ENCODE measurements at regions not wholly inside any gene's neighbourhood (a gene's known extent, or its start where the extent isn't known, plus 50 kb on each side); places are given as distances from the start of the nearest gene placed in this dataset.

DNA sequence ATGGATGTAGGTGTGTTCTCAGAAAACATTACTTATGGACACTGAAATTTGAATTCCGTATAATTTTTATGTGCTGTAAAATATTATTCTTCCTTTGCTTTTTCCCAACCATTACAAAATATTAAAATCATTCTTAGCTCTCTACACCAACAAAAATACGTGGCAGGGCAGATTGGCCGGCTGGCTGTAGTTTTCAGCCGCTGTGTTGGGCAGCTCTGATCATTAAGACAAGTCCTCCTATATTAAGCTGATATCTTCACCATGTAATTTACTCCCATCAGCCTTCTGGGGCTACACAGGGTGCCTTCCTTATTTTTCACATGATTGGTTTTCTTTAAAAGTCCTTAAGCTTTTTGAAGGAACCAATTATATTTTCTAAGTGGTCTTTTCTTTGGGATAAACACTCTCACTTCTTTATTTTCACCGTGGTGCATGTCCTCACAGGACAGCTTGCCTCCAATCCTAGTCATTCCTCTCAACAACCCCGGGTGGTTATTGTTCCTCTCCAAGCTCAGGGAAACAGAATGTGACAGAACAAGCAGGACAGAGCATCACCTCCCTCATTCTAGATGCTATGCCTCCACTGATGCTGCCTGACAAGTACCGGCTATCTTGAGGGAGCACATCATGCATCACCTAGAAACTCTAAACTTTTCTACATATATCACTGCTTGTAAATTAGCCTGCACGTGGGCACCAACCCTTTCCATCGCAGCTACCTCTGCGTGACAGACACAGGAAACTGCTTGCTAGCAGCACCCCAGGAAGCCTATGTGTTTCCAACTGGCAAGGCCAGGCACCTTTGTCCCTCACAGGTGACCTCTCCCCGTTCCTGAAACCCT, 362.3 kb downstream of the MYCN start:
- H4K20me1 ChIP-seq (ENCODE audit: insufficient read depth): no peaks in the 10 kb centered on the region
- H3K27ac ChIP-seq (ENCODE audit: low read length): no peak overlapping the region
- no peaks in the 10 kb centered on the region for H3K27me3 ChIP-seq (ENCODE audit: insufficient read depth, low read depth, low read length)
- no peaks in the 10 kb centered on the region for H3F3A ChIP-seq (ENCODE audit: insufficient read depth, low read length, poor library complexity, severe bottlenecking)
- TF ChIP-seq MXI1 (conservative IDR thresholded peaks at IDR 0.05; ENCODE audit: poor library complexity, severe bottlenecking) (no peak), RAD21 (conservative IDR thresholded peaks at IDR 0.05) (no peak), EP300 (conservative IDR thresholded peaks at IDR 0.05; ENCODE audit: poor library complexity, severe bottlenecking) (no peak), SMC3 (conservative IDR thresholded peaks at IDR 0.05; ENCODE audit: poor library complexity) (no peak)
- no peak overlapping the region for H3K4me2 ChIP-seq (ENCODE audit: low read length)
- H3K9me2 ChIP-seq (ENCODE audit: insufficient read depth, low read length): no peaks in the 10 kb centered on the region
- no peaks in the 10 kb centered on the region for H3K79me2 ChIP-seq (replicated peaks; ENCODE audit: insufficient read depth, low read length)
- H2AFZ ChIP-seq (ENCODE audit: low read depth, low read length): no peak overlapping the region
- H3K36me3 ChIP-seq (ENCODE audit: insufficient read depth, low read length): no peaks in the 10 kb centered on the region
- no peak overlapping the region for H3K4me3 ChIP-seq (ENCODE audit: low read length)
- no peak overlapping the region for H3K9ac ChIP-seq (ENCODE audit: low read length)
- H3K9me3 ChIP-seq (ENCODE audit: low read length): peaks cover 7% of the 10 kb centered on the region

DNA sequence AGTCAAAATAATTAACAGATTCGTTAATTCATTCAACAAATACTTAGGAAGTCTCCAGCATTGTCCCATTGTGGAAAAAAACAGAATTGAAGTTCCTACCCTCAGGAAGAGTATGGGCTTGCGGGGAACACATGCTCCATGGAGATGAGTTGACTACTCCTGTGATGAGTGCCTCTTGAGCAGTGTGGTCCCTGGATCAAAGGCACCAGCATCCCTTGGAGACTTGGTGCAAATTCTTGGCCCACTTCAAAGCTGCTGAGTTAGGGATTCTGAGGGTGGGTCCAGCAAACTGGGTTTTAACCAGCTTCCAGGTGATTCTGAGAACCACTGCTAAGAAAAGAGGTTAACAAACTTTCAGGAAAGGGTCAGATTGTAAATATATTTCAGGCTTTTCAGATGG, 361.6 kb downstream of the MYCN start:
- Histone ChIP-seq H4K20me1 (ENCODE audit: insufficient read depth) (no peaks in the 10 kb centered on the region), H2AFZ (ENCODE audit: low read depth, low read length) (no peak overlapping the region), H3K36me3 (ENCODE audit: insufficient read depth, low read length) (no peaks in the 10 kb centered on the region), H3F3A (ENCODE audit: insufficient read depth, low read length, poor library complexity, severe bottlenecking) (no peaks in the 10 kb centered on the region), H3K4me2 (ENCODE audit: low read length) (no peak overlapping the region), H3K27ac (ENCODE audit: low read length) (no peak overlapping the region), H3K4me3 (ENCODE audit: low read length) (no peak overlapping the region), H3K27me3 (ENCODE audit: insufficient read depth, low read depth, low read length) (no peaks in the 10 kb centered on the region), H3K79me2 (replicated peaks; ENCODE audit: insufficient read depth, low read length) (no peaks in the 10 kb centered on the region), H3K9me2 (ENCODE audit: insufficient read depth, low read length) (no peaks in the 10 kb centered on the region), H3K9me3 (ENCODE audit: low read length) (peaks cover 7% of the 10 kb centered on the region), H3K9ac (ENCODE audit: low read length) (no peak overlapping the region)
- no peak for TF ChIP-seq MXI1 (conservative IDR thresholded peaks at IDR 0.05; ENCODE audit: poor library complexity, severe bottlenecking)
- TF ChIP-seq, protein P1, sequence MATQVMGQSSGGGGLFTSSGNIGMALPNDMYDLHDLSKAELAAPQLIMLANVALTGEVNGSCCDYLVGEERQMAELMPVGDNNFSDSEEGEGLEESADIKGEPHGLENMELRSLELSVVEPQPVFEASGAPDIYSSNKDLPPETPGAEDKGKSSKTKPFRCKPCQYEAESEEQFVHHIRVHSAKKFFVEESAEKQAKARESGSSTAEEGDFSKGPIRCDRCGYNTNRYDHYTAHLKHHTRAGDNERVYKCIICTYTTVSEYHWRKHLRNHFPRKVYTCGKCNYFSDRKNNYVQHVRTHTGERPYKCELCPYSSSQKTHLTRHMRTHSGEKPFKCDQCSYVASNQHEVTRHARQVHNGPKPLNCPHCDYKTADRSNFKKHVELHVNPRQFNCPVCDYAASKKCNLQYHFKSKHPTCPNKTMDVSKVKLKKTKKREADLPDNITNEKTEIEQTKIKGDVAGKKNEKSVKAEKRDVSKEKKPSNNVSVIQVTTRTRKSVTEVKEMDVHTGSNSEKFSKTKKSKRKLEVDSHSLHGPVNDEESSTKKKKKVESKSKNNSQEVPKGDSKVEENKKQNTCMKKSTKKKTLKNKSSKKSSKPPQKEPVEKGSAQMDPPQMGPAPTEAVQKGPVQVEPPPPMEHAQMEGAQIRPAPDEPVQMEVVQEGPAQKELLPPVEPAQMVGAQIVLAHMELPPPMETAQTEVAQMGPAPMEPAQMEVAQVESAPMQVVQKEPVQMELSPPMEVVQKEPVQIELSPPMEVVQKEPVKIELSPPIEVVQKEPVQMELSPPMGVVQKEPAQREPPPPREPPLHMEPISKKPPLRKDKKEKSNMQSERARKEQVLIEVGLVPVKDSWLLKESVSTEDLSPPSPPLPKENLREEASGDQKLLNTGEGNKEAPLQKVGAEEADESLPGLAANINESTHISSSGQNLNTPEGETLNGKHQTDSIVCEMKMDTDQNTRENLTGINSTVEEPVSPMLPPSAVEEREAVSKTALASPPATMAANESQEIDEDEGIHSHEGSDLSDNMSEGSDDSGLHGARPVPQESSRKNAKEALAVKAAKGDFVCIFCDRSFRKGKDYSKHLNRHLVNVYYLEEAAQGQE (IDR thresholded peaks at IDR 0.05; ENCODE audit: borderline replicate concordance): no peak
- no peak for TF ChIP-seq SMC3 (conservative IDR thresholded peaks at IDR 0.05; ENCODE audit: poor library complexity)
- no peak for TF ChIP-seq TAF1 (IDR thresholded peaks at IDR 0.05; ENCODE audit: low read depth)
- TF ChIP-seq POLR2AphosphoS5 (IDR thresholded peaks at IDR 0.05): no peak
- no peak for TF ChIP-seq RAD21 (conservative IDR thresholded peaks at IDR 0.05)
- TF ChIP-seq, protein P2, sequence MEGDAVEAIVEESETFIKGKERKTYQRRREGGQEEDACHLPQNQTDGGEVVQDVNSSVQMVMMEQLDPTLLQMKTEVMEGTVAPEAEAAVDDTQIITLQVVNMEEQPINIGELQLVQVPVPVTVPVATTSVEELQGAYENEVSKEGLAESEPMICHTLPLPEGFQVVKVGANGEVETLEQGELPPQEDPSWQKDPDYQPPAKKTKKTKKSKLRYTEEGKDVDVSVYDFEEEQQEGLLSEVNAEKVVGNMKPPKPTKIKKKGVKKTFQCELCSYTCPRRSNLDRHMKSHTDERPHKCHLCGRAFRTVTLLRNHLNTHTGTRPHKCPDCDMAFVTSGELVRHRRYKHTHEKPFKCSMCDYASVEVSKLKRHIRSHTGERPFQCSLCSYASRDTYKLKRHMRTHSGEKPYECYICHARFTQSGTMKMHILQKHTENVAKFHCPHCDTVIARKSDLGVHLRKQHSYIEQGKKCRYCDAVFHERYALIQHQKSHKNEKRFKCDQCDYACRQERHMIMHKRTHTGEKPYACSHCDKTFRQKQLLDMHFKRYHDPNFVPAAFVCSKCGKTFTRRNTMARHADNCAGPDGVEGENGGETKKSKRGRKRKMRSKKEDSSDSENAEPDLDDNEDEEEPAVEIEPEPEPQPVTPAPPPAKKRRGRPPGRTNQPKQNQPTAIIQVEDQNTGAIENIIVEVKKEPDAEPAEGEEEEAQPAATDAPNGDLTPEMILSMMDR (IDR thresholded peaks at IDR 0.05; ENCODE audit: poor library complexity, severe bottlenecking): no peak
